Glutamatergic neuron (in vitro differentiated cells): ENCODE measurements at regions not wholly inside any gene's neighbourhood (a gene's known extent, or its start where the extent isn't known, plus 50 kb on each side); places are given as distances from the start of the nearest gene placed in this dataset.
"Not testable (repeated sequence)": the region's sequence is repeated elsewhere in the genome, so short reads cannot be mapped to it uniquely, and the experiment has no call there.

Experiments used
- DNase-seq: peaks from one replicate; pipeline ENCODE4 v3.0.0; 2022
- H3K27ac Mint-ChIP-seq: one replicate; pipeline ENCODE4 v1.8.0; 2020; ENCODE audit warnings: mild to moderate bottlenecking, mixed read lengths, inconsistent platforms; ENCODE audit not compliant: unreplicated experiment
- H3K27me3 Mint-ChIP-seq: one replicate; pipeline ENCODE4 v1.8.0; 2020; ENCODE audit warnings: mild to moderate bottlenecking, moderate library complexity, mixed read lengths, inconsistent platforms; ENCODE audit not compliant: unreplicated experiment
- H3K36me3 Mint-ChIP-seq: one replicate; pipeline ENCODE4 v1.8.0; 2020; ENCODE audit warnings: mild to moderate bottlenecking, mixed read lengths, inconsistent platforms; ENCODE audit not compliant: unreplicated experiment
- H3K4me1 Mint-ChIP-seq: one replicate; pipeline ENCODE4 v1.8.0; 2020; ENCODE audit warnings: mild to moderate bottlenecking, low read depth, mixed read lengths, inconsistent platforms; ENCODE audit not compliant: unreplicated experiment
- H3K4me3 Mint-ChIP-seq: one replicate; pipeline ENCODE4 v1.8.0; 2020; ENCODE audit warnings: mild to moderate bottlenecking, mixed read lengths, inconsistent platforms; ENCODE audit not compliant: unreplicated experiment
- H3K9me3 Mint-ChIP-seq: one replicate; pipeline ENCODE4 v1.8.0; 2020; ENCODE audit warnings: mild to moderate bottlenecking, moderate library complexity, mixed read lengths, inconsistent platforms; ENCODE audit not compliant: unreplicated experiment
- CTCF ChIP-seq: fragments of 200-600 bp; sonication (generic); IDR thresholded peaks from one replicate; pipeline ENCODE4 v1.5.0; 2021; ENCODE audit not compliant: partially characterized antibody, unreplicated experiment

- Mint-ChIP-seq H3K27me3 (no peaks in the 10 kb centered on the region), H3K4me1 (no peaks in the 10 kb centered on the region), H3K9me3 (no peaks in the 10 kb centered on the region), H3K27ac (no peak overlapping the region), H3K4me3 (no peak overlapping the region), H3K36me3 (no peaks in the 10 kb centered on the region)
- DNase-seq: no peak
- TF ChIP-seq CTCF: no peak
Measured at GRCh38 chr7:10483671-10484070, 490.0 kb upstream of the PHF14 start.

GRCh38 chr7:10484767-10485166 is 488.9 kb upstream of the PHF14 start:
- Mint-ChIP-seq H3K27ac (no peak overlapping the region), H3K4me3 (no peak overlapping the region), H3K36me3 (no peaks in the 10 kb centered on the region), H3K4me1 (no peaks in the 10 kb centered on the region), H3K9me3 (no peaks in the 10 kb centered on the region), H3K27me3 (no peaks in the 10 kb centered on the region)
- no peak for TF ChIP-seq CTCF
- DNase-seq: no peak

GRCh38 chr7:10501206-10501884 is 472.3 kb upstream of the PHF14 start:
- H3K4me3 Mint-ChIP-seq, DNase-seq, H3K27ac Mint-ChIP-seq, H3K4me1 Mint-ChIP-seq, H3K9me3 Mint-ChIP-seq, H3K27me3 Mint-ChIP-seq: not testable (repeated sequence)
- H3K36me3 Mint-ChIP-seq: peaks cover 24% of the 10 kb centered on the region

GRCh38 chr7:10507032-10507431 is 466.6 kb upstream of the PHF14 start:
- Mint-ChIP-seq H3K36me3 (peaks cover 4% of the 10 kb centered on the region), H3K9me3 (peaks cover 1% of the 10 kb centered on the region), H3K27ac (no peak overlapping the region), H3K4me1 (no peaks in the 10 kb centered on the region), H3K4me3 (no peak overlapping the region), H3K27me3 (no peaks in the 10 kb centered on the region)
- no peak for TF ChIP-seq CTCF
- no peak for DNase-seq

GRCh38 chr7:10521306-10521705 is 452.4 kb upstream of the PHF14 start:
- Mint-ChIP-seq H3K4me1 (no peaks in the 10 kb centered on the region), H3K4me3 (no peak overlapping the region), H3K27ac (no peak overlapping the region), H3K36me3 (no peaks in the 10 kb centered on the region), H3K9me3 (no peaks in the 10 kb centered on the region), H3K27me3 (no peaks in the 10 kb centered on the region)
- DNase-seq: no peak
- TF ChIP-seq CTCF: no peak

- not testable (repeated sequence) for H3K4me3 Mint-ChIP-seq, H3K27me3 Mint-ChIP-seq, H3K4me1 Mint-ChIP-seq, H3K9me3 Mint-ChIP-seq, H3K27ac Mint-ChIP-seq, H3K36me3 Mint-ChIP-seq, DNase-seq
Measured at GRCh38 chr7:10533429-10533828, 440.2 kb upstream of the PHF14 start.
